ENCODE measurements at regions not wholly inside any gene's neighbourhood (a gene's known extent, or its start where the extent isn't known, plus 50 kb on each side); places are given as distances from the start of the nearest gene placed in this dataset.

DNA sequence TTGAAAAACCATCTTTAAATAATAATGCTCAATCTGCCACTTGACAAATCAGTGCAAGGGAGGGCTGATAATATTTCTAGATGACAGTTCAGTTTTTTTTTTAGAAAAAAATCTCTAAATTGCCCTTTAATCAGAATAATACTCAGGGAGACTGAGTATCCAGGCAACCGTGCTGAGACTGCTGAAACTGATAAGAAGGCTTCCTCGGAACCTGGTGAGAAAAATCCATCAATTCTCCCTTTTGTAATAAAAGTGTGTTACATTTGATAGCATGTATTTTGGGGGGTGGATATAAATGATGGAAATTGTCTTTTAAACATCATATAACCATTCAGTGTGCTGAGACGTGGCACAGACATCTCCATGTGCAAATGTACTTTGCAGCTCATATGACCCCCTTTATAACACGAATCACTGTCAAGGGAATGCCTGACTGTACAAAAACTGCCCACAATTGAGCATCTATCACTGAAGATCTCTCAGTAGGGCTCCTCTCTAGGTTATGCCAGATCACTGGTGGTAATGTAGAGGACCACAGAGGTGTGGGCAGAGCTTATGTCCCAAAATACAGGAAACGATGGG is 491.1 kb upstream of the ADARB2 start:
- Histone ChIP-seq H3K36me3 (no peaks in the 10 kb centered on the region), H3K27ac (no peak overlapping the region), H3K27me3 (replicated peaks in 1 of 7) (peaks cover 0 to 18% (median 0%) of the 10 kb centered on the region in 7 donors), H3K9me3 (peaks cover 0 to 10% (median 0%) of the 10 kb centered on the region in 8 donors), H3K4me3 (no peak overlapping the region), H3K4me1 (no peaks in the 10 kb centered on the region)
- intact Hi-C loops (cut with DNase I; ENCODE audit: low total_unique reads), result no loop called here
- 78 to 81% (median 79%) methylated on average over 5 of the region's 5 CpGs for WGBS, 5 donors
- TF ChIP-seq POLR2A (IDR thresholded peaks at IDR 0.05) (no peak), POLR2AphosphoS5 (IDR thresholded peaks at IDR 0.05) (no peak)
- TF ChIP-seq, protein P1, sequence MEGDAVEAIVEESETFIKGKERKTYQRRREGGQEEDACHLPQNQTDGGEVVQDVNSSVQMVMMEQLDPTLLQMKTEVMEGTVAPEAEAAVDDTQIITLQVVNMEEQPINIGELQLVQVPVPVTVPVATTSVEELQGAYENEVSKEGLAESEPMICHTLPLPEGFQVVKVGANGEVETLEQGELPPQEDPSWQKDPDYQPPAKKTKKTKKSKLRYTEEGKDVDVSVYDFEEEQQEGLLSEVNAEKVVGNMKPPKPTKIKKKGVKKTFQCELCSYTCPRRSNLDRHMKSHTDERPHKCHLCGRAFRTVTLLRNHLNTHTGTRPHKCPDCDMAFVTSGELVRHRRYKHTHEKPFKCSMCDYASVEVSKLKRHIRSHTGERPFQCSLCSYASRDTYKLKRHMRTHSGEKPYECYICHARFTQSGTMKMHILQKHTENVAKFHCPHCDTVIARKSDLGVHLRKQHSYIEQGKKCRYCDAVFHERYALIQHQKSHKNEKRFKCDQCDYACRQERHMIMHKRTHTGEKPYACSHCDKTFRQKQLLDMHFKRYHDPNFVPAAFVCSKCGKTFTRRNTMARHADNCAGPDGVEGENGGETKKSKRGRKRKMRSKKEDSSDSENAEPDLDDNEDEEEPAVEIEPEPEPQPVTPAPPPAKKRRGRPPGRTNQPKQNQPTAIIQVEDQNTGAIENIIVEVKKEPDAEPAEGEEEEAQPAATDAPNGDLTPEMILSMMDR (IDR thresholded peaks at IDR 0.05 in 8 of 11, conservative IDR thresholded peaks at IDR 0.05 in 3 of 11), result no peak
- no peak for DNase-seq

DNA sequence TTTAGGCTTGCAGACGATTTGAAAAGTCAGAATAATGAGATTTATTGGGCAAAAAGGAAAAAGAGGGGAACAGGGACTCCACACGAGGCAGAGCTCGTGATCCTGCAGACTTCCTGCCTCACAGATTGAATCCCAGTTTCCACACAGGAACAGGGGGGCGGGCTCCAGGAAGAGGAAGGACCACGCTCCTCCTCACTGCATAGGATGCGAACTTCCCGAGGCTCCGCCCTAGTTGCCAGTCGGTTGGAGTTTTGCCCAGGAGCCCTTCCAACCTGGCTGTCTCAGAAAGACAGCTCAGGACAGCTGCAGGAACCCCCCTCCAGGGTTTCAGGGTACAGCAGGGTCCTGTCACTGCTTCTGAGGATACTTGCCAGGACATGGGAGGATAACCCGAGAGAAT is 488.3 kb upstream of the ADARB2 start:
- 66 to 82% (median 71%) methylated on average over 10 of the region's 10 CpGs for WGBS, 5 donors
- H3K27me3 ChIP-seq (replicated peaks in 1 of 7), result peaks cover 0 to 18% (median 0%) of the 10 kb centered on the region in 7 donors
- no peak for DNase-seq
- TF ChIP-seq POLR2A (IDR thresholded peaks at IDR 0.05) (no peak), POLR2AphosphoS5 (IDR thresholded peaks at IDR 0.05) (no peak)
- TF ChIP-seq, protein P1 (IDR thresholded peaks at IDR 0.05 in 8 of 11, conservative IDR thresholded peaks at IDR 0.05 in 3 of 11), result no peak
- H3K4me1 ChIP-seq, result no peaks in the 10 kb centered on the region
- no peaks in the 10 kb centered on the region for H3K36me3 ChIP-seq
- H3K4me3 ChIP-seq, result no peak overlapping the region
- H3K27ac ChIP-seq, result no peak overlapping the region
- peaks cover 0 to 10% (median 0%) of the 10 kb centered on the region in 8 donors for H3K9me3 ChIP-seq
- intact Hi-C loops (cut with DNase I; ENCODE audit: low total_unique reads), result no loop called here

DNA sequence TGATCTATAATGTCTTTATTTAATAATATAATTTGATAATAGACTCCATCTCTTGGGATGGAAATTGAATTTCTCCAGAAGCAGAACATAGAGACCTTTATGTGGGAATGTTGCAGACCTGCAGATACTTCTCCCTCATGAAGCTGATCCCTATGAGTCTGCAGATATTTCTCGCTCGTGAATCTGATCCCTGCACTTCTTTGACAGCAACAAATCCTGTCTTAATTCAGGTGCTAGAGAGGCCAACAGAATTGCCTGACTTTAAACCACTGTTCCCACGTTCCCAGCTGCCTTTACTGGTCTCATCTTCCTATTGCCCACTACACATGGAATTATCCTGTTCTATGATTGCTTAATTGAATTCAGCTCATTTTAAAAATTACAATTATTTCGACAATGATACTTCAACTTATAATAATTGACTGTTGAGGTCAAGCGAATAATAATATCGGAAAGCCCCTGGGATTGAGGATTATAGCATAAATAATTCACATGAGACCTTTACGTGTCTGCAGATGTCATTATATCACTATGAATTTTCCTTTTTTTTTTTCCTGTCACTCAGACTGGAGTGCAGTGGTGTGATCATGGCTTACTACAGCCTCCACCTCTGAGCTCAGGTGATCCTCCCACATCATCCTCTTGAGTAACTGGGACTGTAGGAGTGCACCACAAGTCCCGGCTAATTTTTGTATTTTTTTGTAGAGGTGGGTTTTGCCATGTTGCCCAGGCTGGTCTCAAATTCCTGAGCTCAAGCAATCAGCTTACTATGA is 486.4 kb upstream of the ADARB2 start:
- H3K36me3 ChIP-seq, result no peaks in the 10 kb centered on the region
- WGBS, 5 donors, result 78 to 86% (median 83%) methylated on average over 8 of the region's 8 CpGs
- H3K4me1 ChIP-seq, result no peaks in the 10 kb centered on the region
- no peak for DNase-seq
- intact Hi-C loops (cut with DNase I; ENCODE audit: low total_unique reads), result no loop called here
- peaks cover 0 to 10% (median 0%) of the 10 kb centered on the region in 8 donors for H3K9me3 ChIP-seq
- peaks cover 0 to 12% (median 0%) of the 10 kb centered on the region in 7 donors for H3K27me3 ChIP-seq (replicated peaks in 1 of 7)
- H3K27ac ChIP-seq, result no peak overlapping the region
- TF ChIP-seq POLR2A (IDR thresholded peaks at IDR 0.05), result no peak
- TF ChIP-seq, protein P1 (IDR thresholded peaks at IDR 0.05 in 8 of 11, conservative IDR thresholded peaks at IDR 0.05 in 3 of 11), result no peak
- no peak for TF ChIP-seq POLR2AphosphoS5 (IDR thresholded peaks at IDR 0.05)
- no peak overlapping the region for H3K4me3 ChIP-seq

- DNase-seq, result no peak
- intact Hi-C loops (cut with DNase I; ENCODE audit: low total_unique reads), result no loop called here
- Histone ChIP-seq H3K27ac (no peak overlapping the region), H3K36me3 (no peaks in the 10 kb centered on the region), H3K27me3 (replicated peaks in 1 of 7) (peaks cover 0 to 12% (median 0%) of the 10 kb centered on the region in 7 donors), H3K9me3 (peaks cover 0 to 10% (median 0%) of the 10 kb centered on the region in 8 donors), H3K4me1 (no peaks in the 10 kb centered on the region), H3K4me3 (no peak overlapping the region)
- no peak for TF ChIP-seq POLR2AphosphoS5 (IDR thresholded peaks at IDR 0.05)
- no peak for TF ChIP-seq POLR2A (IDR thresholded peaks at IDR 0.05)
- TF ChIP-seq, protein P1 (IDR thresholded peaks at IDR 0.05 in 8 of 11, conservative IDR thresholded peaks at IDR 0.05 in 3 of 11), result no peak
- 87 to 94% (median 93%) methylated on average over 6 of the region's 6 CpGs for WGBS, 5 donors
Measured at GRCh38 chr10:2222631-2223030, 485.3 kb upstream of the ADARB2 start.

Data from spleen (tissue), 11 donors.